Endothelial cell of umbilical vein (primary cell): ENCODE measurements at regions not wholly inside any gene's neighbourhood (a gene's known extent, or its start where the extent isn't known, plus 50 kb on each side); places are given as distances from the start of the nearest gene placed in this dataset.

Source experiments
- BruUV-seq: library from RNA; stranded (reverse); fragments of 400-500 nt; replicated peaks from 2 replicates; lab custom pipeline; 2021; lab: Mats Ljungman, UMichigan
- CTCF ChIA-PET: fragments of 300-600, 350-600 bp; sonication (Branson Sonifier 250); formaldehyde crosslinking; loops from one replicate; lab custom pipeline; 2021; ENCODE audit warnings: antibody characterized with exemption, inconsistent platforms; lab: Charles Lee
- POLR2A ChIA-PET: fragments of 300-600, 350-600 bp; sonication (Branson Sonifier 250); formaldehyde crosslinking; loops from one replicate; lab custom pipeline; 2021; ENCODE audit warnings: antibody characterized with exemption, inconsistent platforms; lab: Charles Lee
- DNase-seq: peaks from one replicate; pipeline ENCODE4 v3.0.0-alpha.2; 2011; ENCODE audit warnings: low read depth, low spot score
- FAIRE-seq: peaks from 2 replicates; lab custom pipeline; 2011; peaks lifted over from hg19 to GRCh38; lab: Jason Lieb, UNC
- H2AFZ ChIP-seq: 2 replicates; pipeline ENCODE4 v1.6.0; 2012; ENCODE audit warnings: low read depth, low read length, control low read depth, inconsistent platforms
- H3K27ac ChIP-seq: 2 replicates; pipeline ENCODE4 v1.5.1; 2011; ENCODE audit warnings: low read depth, mild to moderate bottlenecking, control low read depth, low read length, moderate library complexity; ENCODE audit not compliant: insufficient read depth
- H3K27me3 ChIP-seq, 2 experiments: 2 replicates each; pipeline versions ENCODE4 v1.6.0 to v1.6.1; 2011; ENCODE audit warnings: low read length in 2 of 2, mixed read lengths in 1 of 2; ENCODE audit not compliant: control insufficient read depth in 2 of 2, insufficient read depth in 2 of 2
- H3K36me3 ChIP-seq, 2 experiments: 2 replicates in 1 of 2; 3 replicates in 1 of 2; pipeline ENCODE4 v1.5.1; 2011; ENCODE audit warnings: low read length in 2 of 2, mild to moderate bottlenecking in 1 of 2, moderate library complexity in 1 of 2; ENCODE audit not compliant: control insufficient read depth in 2 of 2, insufficient read depth in 2 of 2; ENCODE audit errors: extremely low read depth in 1 of 2
- H3K4me1 ChIP-seq: 3 replicates; pipeline ENCODE4 v1.5.1; 2011; ENCODE audit warnings: mild to moderate bottlenecking, low read length; ENCODE audit not compliant: control insufficient read depth, insufficient read depth; ENCODE audit errors: extremely low read depth
- H3K4me2 ChIP-seq: 2 replicates; pipeline ENCODE4 v1.6.1; 2011; ENCODE audit warnings: low read length, control low read depth, mixed read lengths; ENCODE audit not compliant: insufficient read depth
- H3K4me3 ChIP-seq, 3 experiments: fragments of 200-600 bp in 1 of 3; sonication (generic), shearing (Covaris generic) in 1 of 3; replicated peaks in 1 of 3; 2 replicates each; pipeline ENCODE4 v1.5.1; 2011 to 2016; ENCODE audit warnings: control low read depth in 3 of 3, low read length in 3 of 3, mild to moderate bottlenecking in 2 of 3, inconsistent platforms in 1 of 3, low read depth in 1 of 3, moderate library complexity in 1 of 3; ENCODE audit not compliant: insufficient read depth in 1 of 3
- H3K79me2 ChIP-seq: 2 replicates; pipeline ENCODE4 v1.6.0; 2012; ENCODE audit warnings: low read length, inconsistent platforms; ENCODE audit not compliant: control insufficient read depth, insufficient read depth
- H3K9ac ChIP-seq: replicated peaks from 2 replicates; pipeline ENCODE3; 2011; ENCODE audit warnings: low read length, control low read depth; ENCODE audit not compliant: insufficient read depth; ENCODE audit errors: extremely low read depth
- H3K9me1 ChIP-seq: replicated peaks from 3 replicates; pipeline ENCODE4 v1.6.0; 2011; ENCODE audit warnings: mild to moderate bottlenecking, low read length; ENCODE audit not compliant: control insufficient read depth, insufficient read depth; ENCODE audit errors: extremely low read depth
- H3K9me3 ChIP-seq: replicated peaks from 2 replicates; pipeline ENCODE4 v1.5.1; 2012; ENCODE audit warnings: low read length, inconsistent platforms; ENCODE audit not compliant: control insufficient read depth, insufficient read depth
- H4K20me1 ChIP-seq: replicated peaks from 2 replicates; pipeline ENCODE3; 2011; ENCODE audit warnings: mild to moderate bottlenecking, low read length; ENCODE audit not compliant: control insufficient read depth, insufficient read depth; ENCODE audit errors: extremely low read depth
- CTCF ChIP-seq, 2 donors: IDR thresholded peaks; 1 replicate in 1 of 2; 2 replicates in 1 of 2; pipeline ENCODE4 v1.5.1; 2011; ENCODE audit warnings: low read length in 2 of 2, mild to moderate bottlenecking in 2 of 2, moderate library complexity in 2 of 2, control low read depth in 1 of 2, inconsistent platforms in 1 of 2, low read depth in 1 of 2; ENCODE audit not compliant: insufficient read depth in 1 of 2; ENCODE audit errors: extremely low read depth in 1 of 2
- EZH2 ChIP-seq: IDR thresholded peaks from 2 replicates; pipeline ENCODE4 v1.6.1; 2012; ENCODE audit warnings: borderline replicate concordance, low read depth, mild to moderate bottlenecking, moderate library complexity, low read length, inconsistent platforms; ENCODE audit not compliant: severe bottlenecking
- FOS ChIP-seq: IDR thresholded peaks from 2 replicates; pipeline ENCODE4 v1.6.1; 2011; ENCODE audit warnings: mild to moderate bottlenecking, low read length, moderate library complexity, borderline replicate concordance; ENCODE audit not compliant: insufficient read depth
- GATA2 ChIP-seq: IDR thresholded peaks from 2 replicates; pipeline ENCODE4 v1.7.0; 2011; ENCODE audit warnings: low read depth, mild to moderate bottlenecking, moderate library complexity, mixed read lengths, low read length; ENCODE audit not compliant: insufficient read length, insufficient read depth
- JUN ChIP-seq: IDR thresholded peaks from 2 replicates; pipeline ENCODE4 v1.6.1; 2011; ENCODE audit warnings: borderline replicate concordance, low read depth; ENCODE audit not compliant: insufficient read length, insufficient read depth
- MYC ChIP-seq: IDR thresholded peaks from one replicate; pipeline ENCODE4 v1.6.1; 2011; ENCODE audit warnings: mild to moderate bottlenecking, low read depth, low read length
- POLR2A ChIP-seq: IDR thresholded peaks from 2 replicates; pipeline ENCODE4 v1.6.1; 2012; ENCODE audit warnings: low read depth, mild to moderate bottlenecking, control low read depth, low read length
- POLR2AphosphoS5 ChIP-seq: IDR thresholded peaks from 2 replicates; pipeline ENCODE4 v1.6.1; 2012; ENCODE audit warnings: low read depth, mild to moderate bottlenecking, control low read depth, low read length, moderate library complexity; ENCODE audit not compliant: insufficient read depth
- dilution Hi-C: fragments of 300-500 bp; cut with MboI; formaldehyde crosslinking; loops from one replicate; pipeline ENCODE4 v1.15.0; 2019; ENCODE audit warnings: low sequenced_read_pairs; ENCODE audit not compliant: extremely low pct_ligation_motif_present
- intact Hi-C: fragments of 100-400 bp; cut with micrococcal nuclease; formaldehyde crosslinking; loops from one replicate; pipeline ENCODE4 v1.10.0; 2022
- TF ChIP-seq, protein P1 (sequence below): IDR thresholded peaks from 2 replicates; pipeline ENCODE4 v1.6.1; 2011; ENCODE audit not compliant: insufficient read depth, insufficient read length

GRCh38 chr4:128519163-128519830 is 231.7 kb upstream of the PGRMC2 start:
- Histone ChIP-seq H3K4me3 (no peak overlapping the region), H2AFZ (no peak overlapping the region), H3K27ac (peak overlapping the region; percentile 92), H4K20me1 (no peaks in the 10 kb centered on the region), H3K9ac (no peak overlapping the region), H3K9me1 (no peaks in the 10 kb centered on the region), H3K4me2 (no peak overlapping the region), H3K79me2 (no peaks in the 10 kb centered on the region), H3K27me3 (no peaks in the 10 kb centered on the region), H3K4me1 (peaks cover 62% of the 10 kb centered on the region), H3K9me3 (no peaks in the 10 kb centered on the region), H3K36me3 (no peaks in the 10 kb centered on the region)
- ChIA-PET POLR2A (interaction anchor here (1.1 kb wide), 1 partner anchor 10 kb away, joined by 4 read pairs; no protein-coding TSS in a partner anchor), CTCF (interaction anchor here (1.1 to 2.1 kb wide), 2 partner anchors 10 to 65 kb away, joined by 3 to 5 read pairs; no protein-coding TSS in a partner anchor)
- TF ChIP-seq JUN (no peak), POLR2A (no peak), EZH2 (no peak), GATA2 (no peak), CTCF (IDR thresholded peaks at IDR 0.05; ENCODE audit: extremely low read depth in 1 of 2, insufficient read depth in 1 of 2, low read depth in 1 of 2, low read length in 2 of 2) (no peak), MYC (no peak), POLR2AphosphoS5 (no peak), FOS (no peak)
- TF ChIP-seq, protein P1, sequence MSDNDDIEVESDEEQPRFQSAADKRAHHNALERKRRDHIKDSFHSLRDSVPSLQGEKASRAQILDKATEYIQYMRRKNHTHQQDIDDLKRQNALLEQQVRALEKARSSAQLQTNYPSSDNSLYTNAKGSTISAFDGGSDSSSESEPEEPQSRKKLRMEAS, result no peak
- no TSS peak for BruUV-seq
- DNase-seq (peak; percentile 50), FAIRE-seq (no peak)
- intact Hi-C loops, result loop anchor here (10.0 kb wide), 1 partner anchor 134 kb away; no protein-coding TSS in a partner anchor
- dilution Hi-C loops, result no loop called here
